ENCODE measurements at regions not wholly inside any gene's neighbourhood (a gene's known extent, or its start where the extent isn't known, plus 50 kb on each side); places are given as distances from the start of the nearest gene placed in this dataset.

DNA sequence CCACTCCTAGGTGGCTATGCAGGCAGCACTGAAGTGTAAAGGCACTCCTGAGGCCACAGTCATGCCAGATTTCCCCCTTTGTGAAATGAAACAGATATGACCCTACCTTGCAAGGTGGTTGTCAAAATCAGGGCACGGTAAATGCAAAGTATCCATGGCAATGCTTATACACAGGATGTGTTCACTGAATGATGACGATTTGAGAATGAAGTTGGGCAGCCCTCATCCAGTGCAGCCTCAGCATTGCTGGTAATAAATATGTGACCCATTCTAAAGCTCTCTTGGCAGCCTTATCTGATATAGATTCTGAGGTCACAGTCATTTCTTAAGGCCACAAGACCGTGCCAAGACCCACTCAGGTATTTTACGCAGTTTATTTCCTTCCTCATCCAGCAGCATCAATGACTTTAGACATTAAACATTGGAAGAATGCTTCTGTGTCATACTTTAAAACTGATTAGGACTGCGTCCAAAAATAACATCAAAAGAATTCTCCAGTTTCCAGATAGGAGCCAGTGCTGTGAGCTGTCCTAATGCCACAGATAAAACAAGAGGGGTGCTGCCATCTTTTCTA, 125.5 kb upstream of the SERTAD2 start:
- in situ Hi-C loops (cut with MboI; ENCODE audit: low pct_ligation_motif_present in 1 of 4, low pct_unique_long_range_greater_than_20kb in 1 of 4, low sequenced_read_pairs in 3 of 4) (no loop called here), intact Hi-C loops (cut with DNase I; ENCODE audit: low total_unique reads) (no loop called here)
- Histone ChIP-seq H3K27ac (no peak overlapping the region), H3K4me3 (no peak overlapping the region), H3K9me3 (peaks cover 0 to 6% of the 10 kb centered on the region in 2 donors), H3K4me1 (no peaks in the 10 kb centered on the region), H3K27me3 (no peaks in the 10 kb centered on the region), H3K36me3 (no peaks in the 10 kb centered on the region)
- 43 to 57% methylated on average over 2 to 5 of the region's 5 CpGs for WGBS, 2 donors (ENCODE audit: low coverage in 1 of 2)
- no peak for DNase-seq
- TF ChIP-seq POLR2AphosphoS5 (IDR thresholded peaks at IDR 0.05) = no peak
- TF ChIP-seq POLR2A (IDR thresholded peaks at IDR 0.05) = no peak
- no peak for TF ChIP-seq EP300 (IDR thresholded peaks at IDR 0.05; ENCODE audit: low read depth)
- TF ChIP-seq, protein P1, sequence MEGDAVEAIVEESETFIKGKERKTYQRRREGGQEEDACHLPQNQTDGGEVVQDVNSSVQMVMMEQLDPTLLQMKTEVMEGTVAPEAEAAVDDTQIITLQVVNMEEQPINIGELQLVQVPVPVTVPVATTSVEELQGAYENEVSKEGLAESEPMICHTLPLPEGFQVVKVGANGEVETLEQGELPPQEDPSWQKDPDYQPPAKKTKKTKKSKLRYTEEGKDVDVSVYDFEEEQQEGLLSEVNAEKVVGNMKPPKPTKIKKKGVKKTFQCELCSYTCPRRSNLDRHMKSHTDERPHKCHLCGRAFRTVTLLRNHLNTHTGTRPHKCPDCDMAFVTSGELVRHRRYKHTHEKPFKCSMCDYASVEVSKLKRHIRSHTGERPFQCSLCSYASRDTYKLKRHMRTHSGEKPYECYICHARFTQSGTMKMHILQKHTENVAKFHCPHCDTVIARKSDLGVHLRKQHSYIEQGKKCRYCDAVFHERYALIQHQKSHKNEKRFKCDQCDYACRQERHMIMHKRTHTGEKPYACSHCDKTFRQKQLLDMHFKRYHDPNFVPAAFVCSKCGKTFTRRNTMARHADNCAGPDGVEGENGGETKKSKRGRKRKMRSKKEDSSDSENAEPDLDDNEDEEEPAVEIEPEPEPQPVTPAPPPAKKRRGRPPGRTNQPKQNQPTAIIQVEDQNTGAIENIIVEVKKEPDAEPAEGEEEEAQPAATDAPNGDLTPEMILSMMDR (IDR thresholded peaks at IDR 0.05) = no peak

DNA sequence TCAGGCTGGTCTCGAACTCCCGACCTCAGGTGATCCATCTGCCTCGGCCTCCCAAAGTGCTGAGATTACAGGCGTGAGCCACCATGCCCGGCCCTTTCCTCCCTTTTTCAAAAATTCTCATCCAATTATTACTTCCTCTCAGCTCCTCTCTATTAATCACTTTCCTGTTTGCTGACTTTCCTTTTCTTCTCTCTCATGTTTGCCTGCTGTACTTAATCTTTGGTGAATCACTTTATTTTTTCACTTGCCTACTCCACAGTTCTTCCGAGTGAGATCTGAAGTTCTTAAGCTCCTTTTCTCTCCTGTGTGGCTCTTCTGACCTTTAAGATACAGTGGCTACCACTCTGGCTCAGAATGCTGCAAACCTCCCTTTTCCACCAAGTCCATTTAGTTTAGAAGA, 126.3 kb upstream of the SERTAD2 start:
- Histone ChIP-seq H3K27me3 (no peaks in the 10 kb centered on the region), H3K9me3 (peaks cover 0 to 6% of the 10 kb centered on the region in 2 donors), H3K36me3 (no peaks in the 10 kb centered on the region), H3K27ac (no peak overlapping the region), H3K4me3 (no peak overlapping the region), H3K4me1 (peaks cover 0 to 6% (median 0%) of the 10 kb centered on the region in 4 donors)
- TF ChIP-seq, protein P1 (IDR thresholded peaks at IDR 0.05) = no peak
- no peak for TF ChIP-seq POLR2AphosphoS5 (IDR thresholded peaks at IDR 0.05)
- TF ChIP-seq POLR2A (IDR thresholded peaks at IDR 0.05) = no peak
- TF ChIP-seq EP300 (IDR thresholded peaks at IDR 0.05; ENCODE audit: low read depth) = no peak
- intact Hi-C loops (cut with DNase I; ENCODE audit: low total_unique reads) = no loop called here
- 93 to 95% methylated on average over 6 of the region's 6 CpGs for WGBS, 2 donors (ENCODE audit: low coverage in 1 of 2)
- DNase-seq = no peak
- in situ Hi-C loops (cut with MboI; ENCODE audit: low pct_ligation_motif_present in 1 of 4, low pct_unique_long_range_greater_than_20kb in 1 of 4, low sequenced_read_pairs in 3 of 4) = no loop called here

DNA sequence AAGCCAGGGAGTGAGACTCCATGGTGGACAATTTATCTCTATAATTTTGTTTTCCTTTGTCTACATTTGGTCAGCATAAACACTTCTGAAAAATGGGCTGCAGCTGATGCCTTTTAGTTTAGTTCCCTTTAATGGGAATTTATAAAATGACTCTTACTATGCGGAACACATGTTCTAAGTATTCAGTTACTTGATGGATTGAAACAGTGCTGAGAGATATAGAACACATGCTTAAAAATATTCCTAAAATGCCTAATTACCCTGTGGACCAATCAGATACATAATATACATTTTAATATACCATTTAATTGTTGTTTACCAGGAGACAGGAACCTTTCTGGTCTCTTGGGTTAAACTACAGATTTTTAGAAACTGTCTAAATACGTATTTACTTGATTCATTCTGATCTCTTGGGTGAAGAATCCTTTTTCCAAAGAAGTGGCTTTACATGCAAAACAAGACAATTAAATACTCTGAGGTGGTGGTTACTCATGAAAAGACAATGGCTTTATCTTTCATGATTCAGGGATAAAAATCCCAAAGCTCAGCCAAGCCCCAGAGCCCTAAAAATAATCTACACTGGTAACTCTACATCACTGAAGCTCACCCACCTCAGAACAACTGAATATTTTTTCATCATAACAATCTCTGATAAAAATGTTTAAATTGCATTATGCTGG, 128.1 kb upstream of the SERTAD2 start:
- Histone ChIP-seq H3K36me3 (no peaks in the 10 kb centered on the region), H3K9me3 (no peaks in the 10 kb centered on the region), H3K27me3 (no peaks in the 10 kb centered on the region), H3K4me3 (no peak overlapping the region), H3K27ac (no peak overlapping the region), H3K4me1 (peaks cover 0 to 7% (median 0%) of the 10 kb centered on the region in 4 donors)
- in situ Hi-C loops (cut with MboI; ENCODE audit: low pct_ligation_motif_present in 1 of 4, low pct_unique_long_range_greater_than_20kb in 1 of 4, low sequenced_read_pairs in 3 of 4) (no loop called here), intact Hi-C loops (cut with DNase I; ENCODE audit: low total_unique reads) (no loop called here)
- 92 to 96% methylated on average over 2 of the region's 2 CpGs for WGBS, 2 donors (ENCODE audit: low coverage in 1 of 2)
- TF ChIP-seq, protein P1 (IDR thresholded peaks at IDR 0.05) = no peak
- TF ChIP-seq POLR2AphosphoS5 (IDR thresholded peaks at IDR 0.05) (no peak), EP300 (IDR thresholded peaks at IDR 0.05; ENCODE audit: low read depth) (no peak), POLR2A (IDR thresholded peaks at IDR 0.05) (no peak)
- no peak for DNase-seq

DNA sequence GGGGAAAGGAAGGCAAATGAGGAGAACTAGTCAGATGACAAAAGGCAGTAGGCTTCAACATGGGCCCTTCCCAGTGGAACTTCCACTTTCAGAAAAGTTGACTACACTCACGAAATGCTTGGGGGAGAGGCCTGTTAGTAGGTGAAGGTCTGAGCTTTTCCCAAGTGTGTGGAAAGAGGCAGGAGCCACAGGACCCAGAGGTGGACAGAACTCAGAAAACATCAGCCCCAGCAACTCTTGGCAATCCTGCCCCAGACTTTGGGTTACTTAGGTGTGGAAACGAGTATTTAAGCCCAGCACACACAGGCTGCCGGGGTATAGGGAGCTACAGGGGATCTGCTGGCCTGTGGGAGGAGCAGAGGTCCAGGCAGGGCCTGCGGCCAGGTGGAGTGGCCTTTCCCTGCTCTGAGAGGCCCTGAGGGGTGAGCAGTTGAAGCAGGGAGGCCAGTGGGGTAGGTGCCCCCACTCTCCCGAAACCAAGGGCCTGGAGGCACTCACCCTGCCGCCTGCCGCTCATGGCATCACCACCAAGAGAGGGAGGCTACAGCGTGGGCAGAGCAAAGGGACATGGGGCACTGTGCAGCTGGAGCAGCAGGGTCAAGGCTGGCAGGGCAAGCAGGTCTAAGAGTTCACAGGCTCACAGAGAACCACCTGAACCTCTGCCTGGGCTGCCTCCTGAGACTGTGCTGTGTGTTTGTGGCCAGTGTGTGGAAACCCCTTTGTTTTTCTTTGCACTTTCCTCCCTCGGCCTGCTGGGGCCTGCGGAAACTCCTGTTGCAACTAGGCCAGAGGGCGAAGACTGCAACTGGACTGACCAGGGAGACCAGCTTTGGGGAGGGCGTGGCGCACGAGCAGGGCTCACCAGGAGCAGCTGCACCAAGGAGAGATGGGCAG, 130.7 kb upstream of the SERTAD2 start:
- Histone ChIP-seq H3K36me3 (no peaks in the 10 kb centered on the region), H3K27me3 (no peaks in the 10 kb centered on the region), H3K9me3 (no peaks in the 10 kb centered on the region), H3K4me1 (peaks cover 0 to 7% (median 0%) of the 10 kb centered on the region in 4 donors), H3K27ac (no peak overlapping the region), H3K4me3 (no peak overlapping the region)
- TF ChIP-seq, protein P1 (IDR thresholded peaks at IDR 0.05) = no peak
- TF ChIP-seq EP300 (IDR thresholded peaks at IDR 0.05; ENCODE audit: low read depth) = no peak
- DNase-seq = peak; percentile 46
- intact Hi-C loops (cut with DNase I; ENCODE audit: low total_unique reads) = no loop called here
- WGBS, 2 donors (ENCODE audit: low coverage in 1 of 2) = 80 to 82% methylated on average over 3 to 14 of the region's 14 CpGs
- in situ Hi-C loops (cut with MboI; ENCODE audit: low pct_ligation_motif_present in 1 of 4, low pct_unique_long_range_greater_than_20kb in 1 of 4, low sequenced_read_pairs in 3 of 4) = no loop called here

Measured in transverse colon (tissue), 4 donors.